BJ (cell line): ENCODE measurements at regions not wholly inside any gene's neighbourhood (a gene's known extent, or its start where the extent isn't known, plus 50 kb on each side); places are given as distances from the start of the nearest gene placed in this dataset.

Source experiments
- CTCF ChIA-PET: fragments of 350-600 bp; formaldehyde crosslinking; extraction: SDS; loops from one replicate; lab custom pipeline; 2021; ENCODE audit warnings: antibody characterized with exemption, inconsistent platforms; lab: Yijun Ruan, JAX
- POLR2A ChIA-PET: fragments of 300-600 bp; sonication (Branson Sonifier 250); formaldehyde crosslinking; extraction: SDS; loops from one replicate; lab custom pipeline; 2021; ENCODE audit warnings: antibody characterized with exemption; lab: Charles Lee
- DNase-seq: peaks from one replicate; pipeline ENCODE4 v3.0.0-alpha.2; 2011; ENCODE audit warnings: low read depth
- H3K27me3 ChIP-seq: 2 replicates; pipeline ENCODE4 v1.6.0; 2011; ENCODE audit warnings: low read length; ENCODE audit not compliant: control insufficient read depth, insufficient read depth
- H3K36me3 ChIP-seq: 2 replicates; pipeline ENCODE4 v1.5.1; 2011; ENCODE audit warnings: low read length; ENCODE audit not compliant: control insufficient read depth, insufficient read depth
- H3K4me3 ChIP-seq: 2 replicates; pipeline ENCODE4 v1.5.1; 2011; ENCODE audit warnings: low read depth, mild to moderate bottlenecking, control low read depth, low read length
- CTCF ChIP-seq: IDR thresholded peaks from 2 replicates; pipeline ENCODE4 v1.5.1; 2011; ENCODE audit warnings: low read depth, mild to moderate bottlenecking, control low read depth, inconsistent platforms, low read length, moderate library complexity; ENCODE audit not compliant: insufficient read depth

- DNase-seq = no peak
- POLR2A ChIA-PET = no interaction called here
- no peaks in the 10 kb centered on the region for H3K36me3 ChIP-seq
- no peak for TF ChIP-seq CTCF
- H3K27me3 ChIP-seq = peaks cover 6% of the 10 kb centered on the region; the same call in 1 of the 2 replicates
- CTCF ChIA-PET = no interaction called here
- H3K4me3 ChIP-seq = no peak overlapping the region
These were observed 140.8 kb downstream of the DDX1 start for GRCh38 chr2:15732341-15733077.

- DNase-seq = no peak
- TF ChIP-seq CTCF = no peak
- H3K27me3 ChIP-seq = peaks cover 6% of the 10 kb centered on the region; the same call in 1 of the 2 replicates
- ChIA-PET POLR2A (no interaction called here), CTCF (interaction anchor here (1.1 kb wide), 1 partner anchor 97 kb away, joined by 3 read pairs; no protein-coding TSS in a partner anchor)
- H3K4me3 ChIP-seq = no peak overlapping the region
- H3K36me3 ChIP-seq = no peaks in the 10 kb centered on the region
These were observed 142.4 kb downstream of the DDX1 start for GRCh38 chr2:15733867-15734673.

GRCh38 chr2:15734674-15735483 lies 143.2 kb downstream of the DDX1 start:
- Histone ChIP-seq H3K4me3 (no peak overlapping the region), H3K36me3 (no peaks in the 10 kb centered on the region), H3K27me3 (peaks cover 6% of the 10 kb centered on the region; the same call in 1 of the 2 replicates)
- CTCF ChIA-PET = interaction anchor here (1.1 kb wide), 1 partner anchor 98 kb away, joined by 3 read pairs; no protein-coding TSS in a partner anchor
- POLR2A ChIA-PET = no interaction called here
- DNase-seq = no peak
- TF ChIP-seq CTCF = no peak

GRCh38 chr2:15735484-15736326 lies 144.0 kb downstream of the DDX1 start:
- no peak for TF ChIP-seq CTCF
- H3K36me3 ChIP-seq = no peaks in the 10 kb centered on the region
- peaks cover 6% of the 10 kb centered on the region; the same call in 1 of the 2 replicates for H3K27me3 ChIP-seq
- no peak for DNase-seq
- ChIA-PET POLR2A (no interaction called here), CTCF (no interaction called here)
- no peak overlapping the region for H3K4me3 ChIP-seq
